ENCODE measurements at regions not wholly inside any gene's neighbourhood (a gene's known extent, or its start where the extent isn't known, plus 50 kb on each side); places are given as distances from the start of the nearest gene placed in this dataset.

GRCh38 chr3:99418209-99418635, 220.2 kb upstream of the COL8A1 start:
- H3K9ac ChIP-seq, result no peak overlapping the region
- H3K4me2 ChIP-seq, result no peak overlapping the region
- H3K79me2 ChIP-seq (ENCODE audit: insufficient read depth, low read depth), result no peaks in the 10 kb centered on the region
- H3K27ac ChIP-seq, result no peak overlapping the region
- TF ChIP-seq CTCF (conservative IDR thresholded peaks at IDR 0.05; ENCODE audit: low read depth, low read length), result no peak
- H2AFZ ChIP-seq (ENCODE audit: low read depth), result no peak overlapping the region
- H3K4me1 ChIP-seq (ENCODE audit: low read depth, poor library complexity, severe bottlenecking), result no peaks in the 10 kb centered on the region
- no peaks in the 10 kb centered on the region for H3K27me3 ChIP-seq (ENCODE audit: insufficient read depth, low read depth)
- H4K20me1 ChIP-seq (ENCODE audit: insufficient read depth), result no peaks in the 10 kb centered on the region
- no peaks in the 10 kb centered on the region for H3K36me3 ChIP-seq (ENCODE audit: insufficient read depth)
- no peak overlapping the region for H3K4me3 ChIP-seq (IDR thresholded peaks at IDR 0.05; ENCODE audit: insufficient read depth, low read depth, low read length)

GRCh38 chr3:99413504-99413903, 224.9 kb upstream of the COL8A1 start:
- Histone ChIP-seq H4K20me1 (ENCODE audit: insufficient read depth) (no peaks in the 10 kb centered on the region), H3K4me3 (IDR thresholded peaks at IDR 0.05; ENCODE audit: insufficient read depth, low read depth, low read length) (no peak overlapping the region), H2AFZ (ENCODE audit: low read depth) (no peak overlapping the region), H3K27me3 (ENCODE audit: insufficient read depth, low read depth) (no peaks in the 10 kb centered on the region), H3K4me2 (no peak overlapping the region), H3K36me3 (ENCODE audit: insufficient read depth) (no peaks in the 10 kb centered on the region), H3K9ac (no peak overlapping the region), H3K4me1 (ENCODE audit: low read depth, poor library complexity, severe bottlenecking) (no peaks in the 10 kb centered on the region), H3K79me2 (ENCODE audit: insufficient read depth, low read depth) (no peaks in the 10 kb centered on the region), H3K27ac (no peak overlapping the region)
- no peak for TF ChIP-seq CTCF (conservative IDR thresholded peaks at IDR 0.05; ENCODE audit: low read depth, low read length)

GRCh38 chr3:99410789-99411311, 227.5 kb upstream of the COL8A1 start:
- no peak overlapping the region for H3K4me3 ChIP-seq (IDR thresholded peaks at IDR 0.05; ENCODE audit: insufficient read depth, low read depth, low read length)
- no peaks in the 10 kb centered on the region for H3K4me1 ChIP-seq (ENCODE audit: low read depth, poor library complexity, severe bottlenecking)
- H3K4me2 ChIP-seq, result no peak overlapping the region
- H3K27ac ChIP-seq, result no peak overlapping the region
- no peaks in the 10 kb centered on the region for H4K20me1 ChIP-seq (ENCODE audit: insufficient read depth)
- H3K9ac ChIP-seq, result no peak overlapping the region
- TF ChIP-seq CTCF (conservative IDR thresholded peaks at IDR 0.05; ENCODE audit: low read depth, low read length), result no peak
- no peaks in the 10 kb centered on the region for H3K27me3 ChIP-seq (ENCODE audit: insufficient read depth, low read depth)
- no peaks in the 10 kb centered on the region for H3K79me2 ChIP-seq (ENCODE audit: insufficient read depth, low read depth)
- H2AFZ ChIP-seq (ENCODE audit: low read depth), result no peak overlapping the region
- no peaks in the 10 kb centered on the region for H3K36me3 ChIP-seq (ENCODE audit: insufficient read depth)

GRCh38 chr3:99409961-99410360, 228.4 kb upstream of the COL8A1 start:
- H2AFZ ChIP-seq (ENCODE audit: low read depth), result no peak overlapping the region
- no peak overlapping the region for H3K4me3 ChIP-seq (IDR thresholded peaks at IDR 0.05; ENCODE audit: insufficient read depth, low read depth, low read length)
- H3K27ac ChIP-seq, result no peak overlapping the region
- no peak overlapping the region for H3K9ac ChIP-seq
- H3K79me2 ChIP-seq (ENCODE audit: insufficient read depth, low read depth), result no peaks in the 10 kb centered on the region
- no peaks in the 10 kb centered on the region for H3K27me3 ChIP-seq (ENCODE audit: insufficient read depth, low read depth)
- H3K4me1 ChIP-seq (ENCODE audit: low read depth, poor library complexity, severe bottlenecking), result no peaks in the 10 kb centered on the region
- no peaks in the 10 kb centered on the region for H3K36me3 ChIP-seq (ENCODE audit: insufficient read depth)
- H4K20me1 ChIP-seq (ENCODE audit: insufficient read depth), result no peaks in the 10 kb centered on the region
- no peak overlapping the region for H3K4me2 ChIP-seq
- no peak for TF ChIP-seq CTCF (conservative IDR thresholded peaks at IDR 0.05; ENCODE audit: low read depth, low read length)
